Keratinocyte (primary cell): ENCODE measurements at regions not wholly inside any gene's neighbourhood (a gene's known extent, or its start where the extent isn't known, plus 50 kb on each side); places are given as distances from the start of the nearest gene placed in this dataset.

Experiments
- EZH2 ChIP-seq: IDR thresholded peaks from one replicate; pipeline ENCODE4 v1.6.1; 2012; ENCODE audit warnings: inconsistent platforms, mild to moderate bottlenecking, low read length, moderate library complexity
- TF ChIP-seq, protein P1 (sequence below), 3 experiments: IDR thresholded peaks in 1 of 3; conservative IDR thresholded peaks in 1 of 3; optimal IDR thresholded peaks in 1 of 3; 2 replicates in 2 of 3; 3 replicates in 1 of 3; pipeline versions ENCODE3 to v1.5.1; 2011; ENCODE audit warnings: low read length in 3 of 3, mild to moderate bottlenecking in 3 of 3, moderate library complexity in 2 of 3, control low read depth in 1 of 3, inconsistent platforms in 1 of 3; ENCODE audit not compliant: insufficient read depth in 2 of 3; ENCODE audit errors: extremely low read depth in 1 of 3

DNA sequence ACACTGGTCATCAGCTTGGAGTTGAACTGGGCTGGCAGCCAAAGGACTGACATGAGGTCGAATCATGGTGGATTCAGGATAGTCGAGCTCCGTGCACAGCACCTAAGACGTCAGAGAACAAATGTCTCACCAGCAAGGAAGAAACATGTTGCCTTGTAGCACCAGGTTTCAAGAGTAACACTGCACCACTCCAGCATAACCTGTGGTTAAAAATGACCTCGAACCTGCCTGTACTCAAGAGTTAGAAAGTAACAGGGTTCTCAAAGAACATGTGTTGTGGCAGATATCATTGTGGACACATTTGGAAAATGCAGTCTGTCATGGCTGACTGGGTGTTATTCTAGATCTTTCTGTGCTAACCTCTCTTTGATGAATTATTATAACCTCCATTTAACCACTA is 511.6 kb downstream of the CDH26 start:
- TF ChIP-seq, protein P1, sequence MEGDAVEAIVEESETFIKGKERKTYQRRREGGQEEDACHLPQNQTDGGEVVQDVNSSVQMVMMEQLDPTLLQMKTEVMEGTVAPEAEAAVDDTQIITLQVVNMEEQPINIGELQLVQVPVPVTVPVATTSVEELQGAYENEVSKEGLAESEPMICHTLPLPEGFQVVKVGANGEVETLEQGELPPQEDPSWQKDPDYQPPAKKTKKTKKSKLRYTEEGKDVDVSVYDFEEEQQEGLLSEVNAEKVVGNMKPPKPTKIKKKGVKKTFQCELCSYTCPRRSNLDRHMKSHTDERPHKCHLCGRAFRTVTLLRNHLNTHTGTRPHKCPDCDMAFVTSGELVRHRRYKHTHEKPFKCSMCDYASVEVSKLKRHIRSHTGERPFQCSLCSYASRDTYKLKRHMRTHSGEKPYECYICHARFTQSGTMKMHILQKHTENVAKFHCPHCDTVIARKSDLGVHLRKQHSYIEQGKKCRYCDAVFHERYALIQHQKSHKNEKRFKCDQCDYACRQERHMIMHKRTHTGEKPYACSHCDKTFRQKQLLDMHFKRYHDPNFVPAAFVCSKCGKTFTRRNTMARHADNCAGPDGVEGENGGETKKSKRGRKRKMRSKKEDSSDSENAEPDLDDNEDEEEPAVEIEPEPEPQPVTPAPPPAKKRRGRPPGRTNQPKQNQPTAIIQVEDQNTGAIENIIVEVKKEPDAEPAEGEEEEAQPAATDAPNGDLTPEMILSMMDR (optimal IDR thresholded peaks at IDR 0.05 in 1 of 3, IDR thresholded peaks at IDR 0.05 in 1 of 3, conservative IDR thresholded peaks at IDR 0.05 in 1 of 3; ENCODE audit: extremely low read depth in 1 of 3, insufficient read depth in 2 of 3, low read length in 3 of 3) = no peak
- TF ChIP-seq EZH2 = no peak
